Tibial nerve (tissue), 4 donors: ENCODE measurements at regions not wholly inside any gene's neighbourhood (a gene's known extent, or its start where the extent isn't known, plus 50 kb on each side); places are given as distances from the start of the nearest gene placed in this dataset.

Source experiments
- CTCF ChIP-seq, 5 experiments: fragments of 200-600 bp in 3 of 5; fragments of 450-650 bp in 2 of 5; sonication (generic) in 3 of 5; IDR thresholded peaks; one replicate each; pipeline ENCODE4 v1.5.1; 2016 to 2019; ENCODE audit warnings: antibody characterized with exemption in 5 of 5, mild to moderate bottlenecking in 3 of 5, moderate library complexity in 2 of 5
- EP300 ChIP-seq, 2 donors: sonication (generic); formaldehyde crosslinking; IDR thresholded peaks; one replicate each; pipeline ENCODE4 v1.6.1; 2017; ENCODE audit warnings: antibody characterized with exemption in 2 of 2, mild to moderate bottlenecking in 1 of 2
- POLR2A ChIP-seq, 2 donors: fragments of 450-650 bp; IDR thresholded peaks; one replicate each; pipeline ENCODE4 v1.6.1; 2017; ENCODE audit warnings: antibody characterized with exemption in 2 of 2, mild to moderate bottlenecking in 2 of 2, moderate library complexity in 2 of 2

- TF ChIP-seq CTCF (IDR thresholded peaks at IDR 0.05) = no peak
- TF ChIP-seq POLR2A (IDR thresholded peaks at IDR 0.05) = no peak
- TF ChIP-seq EP300 (IDR thresholded peaks at IDR 0.05) = no peak
Measured at GRCh38 chr3:976006-976405, 116.8 kb upstream of the CNTN6 start.
